HepG2 (cell line): ENCODE measurements at regions not wholly inside any gene's neighbourhood (a gene's known extent, or its start where the extent isn't known, plus 50 kb on each side); places are given as distances from the start of the nearest gene placed in this dataset.

Experiments used
- ATAC-seq: fragments of 200-7000 bp; cut with Tn5 transposase; 3 replicates; pipeline ENCODE4 v1.9.1; 2020; ENCODE audit warnings: mild to moderate bottlenecking, moderate library complexity
- BruUV-seq: library from RNA; stranded (reverse); fragments of 400-500 nt; replicated peaks from 2 replicates; lab custom pipeline; 2021; lab: Mats Ljungman, UMichigan
- CTCF ChIA-PET: fragments of 300-600 bp; formaldehyde crosslinking; extraction: SDS; loops from one replicate; lab custom pipeline; 2021; ENCODE audit warnings: low total read pairs, inconsistent platforms, low intra/inter-chr PET ratio; lab: Yijun Ruan, JAX
- POLR2A ChIA-PET: fragments of 350-600 bp; sonication (Branson Sonifier 250); formaldehyde crosslinking; loops from one replicate; lab custom pipeline; 2020; ENCODE audit warnings: antibody characterized with exemption, inconsistent platforms; lab: Yijun Ruan, JAX
- DNase-seq: peaks from one replicate; pipeline ENCODE4 v3.0.0-alpha.2; 2015; ENCODE audit warnings: low spot score
- FAIRE-seq: peaks from 3 replicates; lab custom pipeline; 2011; peaks lifted over from hg19 to GRCh38; lab: Jason Lieb, UNC
- H2AFZ ChIP-seq: one replicate; pipeline ENCODE4 v1.6.1; 2011; ENCODE audit warnings: low read length, inconsistent platforms
- H3K27ac ChIP-seq: fragments of 300-600 bp; 3 replicates; pipeline ENCODE4 v1.8.0; 2011; ENCODE audit warnings: mixed run types, mild to moderate bottlenecking, mixed read lengths, low read length, inconsistent platforms; ENCODE audit not compliant: insufficient read depth; ENCODE audit errors: extremely low read length
- H3K27me3 ChIP-seq, 2 experiments: fragments of 200-600 bp in 1 of 2; 2 replicates in 1 of 2; 3 replicates in 1 of 2; pipeline versions ENCODE4 v1.6.0 to v1.8.0; 2011; ENCODE audit warnings: low read length in 2 of 2, mild to moderate bottlenecking in 2 of 2, moderate library complexity in 2 of 2, inconsistent platforms in 1 of 2; ENCODE audit not compliant: insufficient read depth in 2 of 2, control insufficient read depth in 1 of 2
- H3K36me3 ChIP-seq, 2 experiments: fragments of 200-600 bp in 1 of 2; replicated peaks in 1 of 2; 2 replicates in 1 of 2; 3 replicates in 1 of 2; pipeline versions ENCODE4 v1.5.1 to v1.8.0; 2011; ENCODE audit warnings: low read length in 2 of 2, inconsistent platforms in 1 of 2; ENCODE audit not compliant: insufficient read depth in 2 of 2, control insufficient read depth in 1 of 2
- H3K4me1 ChIP-seq: 2 replicates; pipeline ENCODE4 v1.5.1; 2012; ENCODE audit warnings: low read length, inconsistent platforms; ENCODE audit not compliant: insufficient read depth
- H3K4me2 ChIP-seq: 2 replicates; pipeline ENCODE4 v1.6.0; 2011; ENCODE audit warnings: low read depth, low read length, inconsistent platforms
- H3K4me3 ChIP-seq, 3 experiments: fragments of 200-600 bp in 1 of 3; sonication (generic), shearing (Covaris generic) in 1 of 3; replicated peaks in 1 of 3; 2 replicates each; pipeline ENCODE4 v1.5.1; 2011 to 2016; ENCODE audit warnings: low read length in 3 of 3, inconsistent platforms in 2 of 3, low read depth in 2 of 3, mild to moderate bottlenecking in 2 of 3, control low read depth in 1 of 3, mixed read lengths in 1 of 3; ENCODE audit not compliant: insufficient read depth in 1 of 3
- H3K79me2 ChIP-seq: one replicate; pipeline ENCODE4 v1.6.1; 2011; ENCODE audit warnings: low read length, inconsistent platforms; ENCODE audit not compliant: insufficient read depth
- H3K9ac ChIP-seq: 2 replicates; pipeline ENCODE4 v1.6.0; 2011; ENCODE audit warnings: mild to moderate bottlenecking, low read depth, low read length, inconsistent platforms; ENCODE audit not compliant: insufficient read depth
- H3K9me3 ChIP-seq: 2 replicates; pipeline ENCODE4 v1.5.1; 2012; ENCODE audit warnings: mild to moderate bottlenecking, low read length
- H4K20me1 ChIP-seq: 2 replicates; pipeline ENCODE4 v1.6.0; 2011; ENCODE audit warnings: inconsistent platforms, mild to moderate bottlenecking, low read length, moderate library complexity; ENCODE audit not compliant: insufficient read depth
- ATM ChIP-seq: fragments of 450-650 bp; IDR thresholded peaks from 2 replicates; pipeline ENCODE4 v1.7.1; 2017; ENCODE audit warnings: mild to moderate bottlenecking, borderline replicate concordance
- KDM5A ChIP-seq: fragments of 200-600 bp; sonication (generic); IDR thresholded peaks from 2 replicates; pipeline ENCODE4 v1.7.0; 2018; ENCODE audit warnings: antibody characterized with exemption, mild to moderate bottlenecking, low read length, borderline replicate concordance
- NCOA2 ChIP-seq: sonication (generic); formaldehyde crosslinking; IDR thresholded peaks from 2 replicates; pipeline ENCODE4 v1.8.0; 2022; ENCODE audit warnings: inconsistent platforms
- RXRA ChIP-seq: sonication (generic); formaldehyde crosslinking; IDR thresholded peaks from 2 replicates; pipeline ENCODE4 v1.5.1; 2020; ENCODE audit warnings: missing genetic modification reagents
- ZFAT ChIP-seq: sonication (generic); formaldehyde crosslinking; conservative IDR thresholded peaks from 2 replicates; pipeline ENCODE4 v1.8.1; 2023; ENCODE audit warnings: missing genetic modification reagents, inconsistent platforms
- ZNF274 ChIP-seq: sonication (generic); formaldehyde crosslinking; IDR thresholded peaks from 2 replicates; pipeline ENCODE4 v1.5.1; 2020; ENCODE audit warnings: mild to moderate bottlenecking, missing genetic modification reagents
- ZNF446 ChIP-seq: sonication (generic); formaldehyde crosslinking; IDR thresholded peaks from 2 replicates; pipeline ENCODE4 v1.5.0; 2020; ENCODE audit warnings: mild to moderate bottlenecking, missing genetic modification reagents
- ZNF577 ChIP-seq: sonication (generic); formaldehyde crosslinking; IDR thresholded peaks from 2 replicates; pipeline ENCODE4 v1.4.0; 2020; ENCODE audit warnings: mild to moderate bottlenecking, low read depth, missing genetic modification reagents, borderline replicate concordance
- ZNF672 ChIP-seq: sonication (generic); formaldehyde crosslinking; IDR thresholded peaks from 2 replicates; pipeline ENCODE4 v1.8.1; 2022; ENCODE audit warnings: missing genetic modification reagents
- ZNF773 ChIP-seq: sonication (generic); formaldehyde crosslinking; IDR thresholded peaks from 2 replicates; pipeline ENCODE4 v1.4.0; 2020; ENCODE audit warnings: missing genetic modification reagents, borderline replicate concordance
- ZNF780A ChIP-seq: sonication (generic); formaldehyde crosslinking; IDR thresholded peaks from 2 replicates; pipeline ENCODE4 v1.8.0; 2022; ENCODE audit warnings: mild to moderate bottlenecking, missing genetic modification reagents, moderate library complexity
- ZNF816 ChIP-seq: sonication (generic); formaldehyde crosslinking; IDR thresholded peaks from 2 replicates; pipeline ENCODE4 v1.8.0; 2022; ENCODE audit warnings: missing genetic modification reagents, mild to moderate bottlenecking, borderline replicate concordance
- ZNF878 ChIP-seq: sonication (generic); formaldehyde crosslinking; IDR thresholded peaks from 2 replicates; pipeline ENCODE4 v1.8.1; 2023; ENCODE audit warnings: mild to moderate bottlenecking, missing genetic modification reagents, moderate library complexity
- WGBS: methylation state at CpG from one replicate; pipeline ENCODE4 v1.1.6; 2017; ENCODE audit warnings: low lambda C conversion rate; 5-methylcytosine and 5-hydroxymethylcytosine counted together
- in situ Hi-C: cut with HindIII; loops from 2 replicates; pipeline ENCODE4 v1.10.0; 2017; ENCODE audit warnings: low pct_unique_long_range_greater_than_20kb; ENCODE audit not compliant: extremely low pct_ligation_motif_present
- intact Hi-C: fragments of 100-400 bp; cut with micrococcal nuclease; formaldehyde crosslinking; loops from one replicate; pipeline ENCODE4 v1.10.0; 2022; ENCODE audit not compliant: unreplicated experiment
- TF ChIP-seq, protein P1 (sequence below): sonication (generic); formaldehyde crosslinking; IDR thresholded peaks from 2 replicates; pipeline ENCODE4 v1.4.0; 2020; ENCODE audit warnings: missing genetic modification reagents, low read depth, mild to moderate bottlenecking, borderline replicate concordance
- TF ChIP-seq, protein P2 (sequence below): sonication (generic); formaldehyde crosslinking; IDR thresholded peaks from 2 replicates; pipeline ENCODE4 v1.8.1; 2023; ENCODE audit warnings: missing genetic modification reagents, inconsistent platforms, borderline replicate concordance
- TF ChIP-seq, protein P3 (sequence below): sonication (generic); formaldehyde crosslinking; conservative IDR thresholded peaks from 2 replicates; pipeline ENCODE4 v1.4.0; 2020; ENCODE audit warnings: missing genetic modification reagents
- TF ChIP-seq, protein P4 (sequence below): fragments of 450-650 bp; IDR thresholded peaks from 2 replicates; pipeline ENCODE4 v1.6.1; 2017; ENCODE audit warnings: mild to moderate bottlenecking
- TF ChIP-seq, protein P5 (sequence below): sonication (generic); formaldehyde crosslinking; IDR thresholded peaks from 2 replicates; pipeline ENCODE4 v1.9.0; 2021; ENCODE audit warnings: missing genetic modification reagents, mild to moderate bottlenecking, borderline replicate concordance

DNA sequence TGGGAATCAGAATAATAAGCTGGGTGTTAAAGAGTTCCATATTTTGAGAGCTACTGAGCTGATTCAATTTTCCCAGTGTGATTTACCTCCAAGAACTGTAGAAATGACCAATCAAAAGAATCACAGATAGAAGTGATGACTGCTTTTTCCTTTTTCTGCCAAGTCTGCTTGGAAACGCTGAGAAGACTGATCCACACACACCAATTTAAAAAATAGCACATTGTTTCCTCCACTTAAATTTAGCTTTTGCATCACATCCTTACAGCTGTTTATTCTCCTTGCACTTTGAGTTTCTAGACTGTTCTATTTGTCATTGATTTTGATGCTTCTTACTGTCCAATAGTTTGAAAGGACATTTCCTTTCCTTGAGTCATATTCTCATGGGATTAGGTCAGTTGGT is 590.3 kb upstream of the CHAC2 start:
- Histone ChIP-seq H2AFZ (no peak overlapping the region), H3K4me1 (no peaks in the 10 kb centered on the region), H3K9ac (no peak overlapping the region), H3K27me3 (no peaks in the 10 kb centered on the region), H4K20me1 (no peaks in the 10 kb centered on the region), H3K27ac (no peak overlapping the region), H3K4me2 (no peak overlapping the region), H3K4me3 (no peak overlapping the region), H3K9me3 (no peaks in the 10 kb centered on the region), H3K79me2 (no peaks in the 10 kb centered on the region), H3K36me3 (no peaks in the 10 kb centered on the region)
- no peak for DNase-seq
- no peak for ATAC-seq
- BruUV-seq, result no TSS peak
- CTCF ChIA-PET, result no interaction called here
- in situ Hi-C loops (no loop called here), intact Hi-C loops (no loop called here)
- POLR2A ChIA-PET, result no interaction called here
- FAIRE-seq, result no peak
- 15% methylated on average over 1 of the region's 1 CpG for WGBS
- TF ChIP-seq ZNF274 (CRISPR knock-in tag) (no peak), ZNF773 (no peak), ZNF577 (CRISPR knock-in tag) (no peak), ZNF780A (CRISPR knock-in tag) (no peak), KDM5A (no peak), RXRA (CRISPR knock-in tag) (no peak), ATM (no peak), ZNF816 (CRISPR knock-in tag) (no peak), NCOA2 (CRISPR knock-in tag) (no peak), ZFAT (CRISPR knock-in tag) (no peak), ZNF672 (CRISPR knock-in tag) (no peak), ZNF878 (CRISPR knock-in tag) (no peak), ZNF446 (no peak)
- TF ChIP-seq, protein P1, sequence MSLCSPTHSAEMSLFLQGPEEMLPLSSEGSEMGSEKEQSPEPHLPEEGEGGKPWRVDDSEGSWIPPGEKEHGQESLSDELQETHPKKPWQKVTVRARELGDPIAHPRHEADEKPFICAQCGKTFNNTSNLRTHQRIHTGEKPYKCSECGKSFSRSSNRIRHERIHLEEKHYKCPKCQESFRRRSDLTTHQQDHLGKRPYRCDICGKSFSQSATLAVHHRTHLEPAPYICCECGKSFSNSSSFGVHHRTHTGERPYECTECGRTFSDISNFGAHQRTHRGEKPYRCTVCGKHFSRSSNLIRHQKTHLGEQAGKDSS (CRISPR knock-in tag), result no peak
- TF ChIP-seq, protein P2, sequence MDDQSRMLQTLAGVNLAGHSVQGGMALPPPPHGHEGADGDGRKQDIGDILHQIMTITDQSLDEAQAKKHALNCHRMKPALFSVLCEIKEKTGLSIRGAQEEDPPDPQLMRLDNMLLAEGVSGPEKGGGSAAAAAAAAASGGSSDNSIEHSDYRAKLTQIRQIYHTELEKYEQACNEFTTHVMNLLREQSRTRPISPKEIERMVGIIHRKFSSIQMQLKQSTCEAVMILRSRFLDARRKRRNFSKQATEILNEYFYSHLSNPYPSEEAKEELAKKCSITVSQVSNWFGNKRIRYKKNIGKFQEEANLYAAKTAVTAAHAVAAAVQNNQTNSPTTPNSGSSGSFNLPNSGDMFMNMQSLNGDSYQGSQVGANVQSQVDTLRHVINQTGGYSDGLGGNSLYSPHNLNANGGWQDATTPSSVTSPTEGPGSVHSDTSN (CRISPR knock-in tag), result no peak
- TF ChIP-seq, protein P3, sequence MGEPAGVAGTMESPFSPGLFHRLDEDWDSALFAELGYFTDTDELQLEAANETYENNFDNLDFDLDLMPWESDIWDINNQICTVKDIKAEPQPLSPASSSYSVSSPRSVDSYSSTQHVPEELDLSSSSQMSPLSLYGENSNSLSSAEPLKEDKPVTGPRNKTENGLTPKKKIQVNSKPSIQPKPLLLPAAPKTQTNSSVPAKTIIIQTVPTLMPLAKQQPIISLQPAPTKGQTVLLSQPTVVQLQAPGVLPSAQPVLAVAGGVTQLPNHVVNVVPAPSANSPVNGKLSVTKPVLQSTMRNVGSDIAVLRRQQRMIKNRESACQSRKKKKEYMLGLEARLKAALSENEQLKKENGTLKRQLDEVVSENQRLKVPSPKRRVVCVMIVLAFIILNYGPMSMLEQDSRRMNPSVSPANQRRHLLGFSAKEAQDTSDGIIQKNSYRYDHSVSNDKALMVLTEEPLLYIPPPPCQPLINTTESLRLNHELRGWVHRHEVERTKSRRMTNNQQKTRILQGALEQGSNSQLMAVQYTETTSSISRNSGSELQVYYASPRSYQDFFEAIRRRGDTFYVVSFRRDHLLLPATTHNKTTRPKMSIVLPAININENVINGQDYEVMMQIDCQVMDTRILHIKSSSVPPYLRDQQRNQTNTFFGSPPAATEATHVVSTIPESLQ, result no peak
- TF ChIP-seq, protein P4, sequence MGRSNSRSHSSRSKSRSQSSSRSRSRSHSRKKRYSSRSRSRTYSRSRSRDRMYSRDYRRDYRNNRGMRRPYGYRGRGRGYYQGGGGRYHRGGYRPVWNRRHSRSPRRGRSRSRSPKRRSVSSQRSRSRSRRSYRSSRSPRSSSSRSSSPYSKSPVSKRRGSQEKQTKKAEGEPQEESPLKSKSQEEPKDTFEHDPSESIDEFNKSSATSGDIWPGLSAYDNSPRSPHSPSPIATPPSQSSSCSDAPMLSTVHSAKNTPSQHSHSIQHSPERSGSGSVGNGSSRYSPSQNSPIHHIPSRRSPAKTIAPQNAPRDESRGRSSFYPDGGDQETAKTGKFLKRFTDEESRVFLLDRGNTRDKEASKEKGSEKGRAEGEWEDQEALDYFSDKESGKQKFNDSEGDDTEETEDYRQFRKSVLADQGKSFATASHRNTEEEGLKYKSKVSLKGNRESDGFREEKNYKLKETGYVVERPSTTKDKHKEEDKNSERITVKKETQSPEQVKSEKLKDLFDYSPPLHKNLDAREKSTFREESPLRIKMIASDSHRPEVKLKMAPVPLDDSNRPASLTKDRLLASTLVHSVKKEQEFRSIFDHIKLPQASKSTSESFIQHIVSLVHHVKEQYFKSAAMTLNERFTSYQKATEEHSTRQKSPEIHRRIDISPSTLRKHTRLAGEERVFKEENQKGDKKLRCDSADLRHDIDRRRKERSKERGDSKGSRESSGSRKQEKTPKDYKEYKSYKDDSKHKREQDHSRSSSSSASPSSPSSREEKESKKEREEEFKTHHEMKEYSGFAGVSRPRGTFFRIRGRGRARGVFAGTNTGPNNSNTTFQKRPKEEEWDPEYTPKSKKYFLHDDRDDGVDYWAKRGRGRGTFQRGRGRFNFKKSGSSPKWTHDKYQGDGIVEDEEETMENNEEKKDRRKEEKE, result no peak
- TF ChIP-seq, protein P5, sequence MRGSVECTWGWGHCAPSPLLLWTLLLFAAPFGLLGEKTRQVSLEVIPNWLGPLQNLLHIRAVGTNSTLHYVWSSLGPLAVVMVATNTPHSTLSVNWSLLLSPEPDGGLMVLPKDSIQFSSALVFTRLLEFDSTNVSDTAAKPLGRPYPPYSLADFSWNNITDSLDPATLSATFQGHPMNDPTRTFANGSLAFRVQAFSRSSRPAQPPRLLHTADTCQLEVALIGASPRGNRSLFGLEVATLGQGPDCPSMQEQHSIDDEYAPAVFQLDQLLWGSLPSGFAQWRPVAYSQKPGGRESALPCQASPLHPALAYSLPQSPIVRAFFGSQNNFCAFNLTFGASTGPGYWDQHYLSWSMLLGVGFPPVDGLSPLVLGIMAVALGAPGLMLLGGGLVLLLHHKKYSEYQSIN (CRISPR knock-in tag), result no peak
